Adrenal gland (tissue), 5 donors: ENCODE measurements at regions not wholly inside any gene's neighbourhood (a gene's known extent, or its start where the extent isn't known, plus 50 kb on each side); places are given as distances from the start of the nearest gene placed in this dataset.

Experiments used
- CTCF ChIP-seq, 6 experiments: fragments of 450-650 bp in 4 of 6; fragments of 200-600 bp in 2 of 6; sonication (generic) in 1 of 6; IDR thresholded peaks; 1 replicate in 5 of 6; 2 replicates in 1 of 6; pipeline versions ENCODE4 v1.5.1 to v1.8.0; 2016 to 2021; ENCODE audit warnings: antibody characterized with exemption in 6 of 6, mild to moderate bottlenecking in 2 of 6, moderate library complexity in 1 of 6
- POLR2A ChIP-seq, 2 donors: fragments of 450-650 bp; IDR thresholded peaks; one replicate each; pipeline ENCODE4 v1.6.1; 2017; ENCODE audit warnings: antibody characterized with exemption in 2 of 2, mild to moderate bottlenecking in 2 of 2, moderate library complexity in 1 of 2
- donor health status: DM: no; HTN: no; CAD: no.

DNA sequence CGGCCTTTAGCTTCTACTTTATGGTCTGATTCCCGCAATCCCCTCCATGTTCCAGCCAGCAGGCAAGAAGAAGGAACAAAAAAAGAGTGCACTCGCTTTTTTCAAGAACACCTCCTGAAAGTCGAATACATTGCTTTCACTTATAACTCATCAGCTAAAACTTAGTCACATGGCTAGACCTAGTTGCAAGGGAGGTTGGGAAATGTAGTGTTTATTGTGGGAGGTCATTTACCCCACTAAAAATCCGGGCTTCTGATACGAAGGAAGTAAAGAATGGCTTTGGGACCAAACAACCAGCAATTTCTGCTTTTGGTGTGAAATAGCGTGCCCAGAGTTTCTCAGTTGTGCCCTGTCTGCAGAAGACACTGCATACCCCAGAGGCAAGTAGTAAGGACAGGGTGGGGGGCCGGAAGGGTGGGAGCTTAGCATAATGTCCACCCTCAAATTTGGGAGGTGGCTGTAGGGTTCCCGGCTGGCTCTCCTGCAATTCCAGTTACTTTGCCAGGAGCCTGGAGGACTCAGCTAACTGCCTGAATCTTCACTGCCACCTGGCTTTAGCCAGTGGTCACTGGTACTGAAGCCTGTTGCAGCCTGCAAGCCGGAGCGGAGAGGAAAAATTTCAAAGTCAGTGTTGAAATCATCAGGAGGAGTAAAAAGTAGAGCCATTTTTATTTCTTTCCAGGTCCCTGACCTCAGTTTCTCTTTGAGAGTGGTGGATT, 57.7 kb upstream of the F3 start:
- TF ChIP-seq CTCF (IDR thresholded peaks at IDR 0.05): peak; percentile 47 to 77 (median 71)
- TF ChIP-seq POLR2A (IDR thresholded peaks at IDR 0.05): no peak
